ENCODE measurements at regions not wholly inside any gene's neighbourhood (a gene's known extent, or its start where the extent isn't known, plus 50 kb on each side); places are given as distances from the start of the nearest gene placed in this dataset.

DNA sequence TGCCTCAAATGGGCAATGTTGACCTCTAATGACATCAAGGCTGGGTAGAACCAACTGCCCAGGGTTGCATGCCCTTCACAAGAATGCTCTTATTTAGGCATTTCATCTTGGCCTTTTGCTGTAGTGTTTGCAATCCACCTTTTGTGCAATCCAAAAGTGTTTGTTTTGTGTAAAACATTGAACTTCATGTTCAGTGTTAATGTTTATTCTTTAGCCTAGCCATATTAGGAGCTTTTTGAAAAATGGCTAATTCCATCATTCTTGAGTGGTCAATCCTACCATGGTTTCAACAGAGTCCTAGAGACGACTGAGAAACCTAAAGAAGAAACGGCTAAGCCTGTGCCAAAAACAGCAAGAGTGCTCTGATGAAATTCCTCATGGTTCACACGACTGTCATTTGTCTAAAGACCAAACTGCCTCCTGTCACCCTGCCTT is 279.6 kb upstream of the PRDM1 start:
- TF ChIP-seq POLR2A (IDR thresholded peaks at IDR 0.05): no peak
- TF ChIP-seq, protein P1, sequence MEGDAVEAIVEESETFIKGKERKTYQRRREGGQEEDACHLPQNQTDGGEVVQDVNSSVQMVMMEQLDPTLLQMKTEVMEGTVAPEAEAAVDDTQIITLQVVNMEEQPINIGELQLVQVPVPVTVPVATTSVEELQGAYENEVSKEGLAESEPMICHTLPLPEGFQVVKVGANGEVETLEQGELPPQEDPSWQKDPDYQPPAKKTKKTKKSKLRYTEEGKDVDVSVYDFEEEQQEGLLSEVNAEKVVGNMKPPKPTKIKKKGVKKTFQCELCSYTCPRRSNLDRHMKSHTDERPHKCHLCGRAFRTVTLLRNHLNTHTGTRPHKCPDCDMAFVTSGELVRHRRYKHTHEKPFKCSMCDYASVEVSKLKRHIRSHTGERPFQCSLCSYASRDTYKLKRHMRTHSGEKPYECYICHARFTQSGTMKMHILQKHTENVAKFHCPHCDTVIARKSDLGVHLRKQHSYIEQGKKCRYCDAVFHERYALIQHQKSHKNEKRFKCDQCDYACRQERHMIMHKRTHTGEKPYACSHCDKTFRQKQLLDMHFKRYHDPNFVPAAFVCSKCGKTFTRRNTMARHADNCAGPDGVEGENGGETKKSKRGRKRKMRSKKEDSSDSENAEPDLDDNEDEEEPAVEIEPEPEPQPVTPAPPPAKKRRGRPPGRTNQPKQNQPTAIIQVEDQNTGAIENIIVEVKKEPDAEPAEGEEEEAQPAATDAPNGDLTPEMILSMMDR (IDR thresholded peaks at IDR 0.05): no peak

Measured in testis (tissue), 2 donors.